Keratinocyte (primary cell): ENCODE measurements at regions not wholly inside any gene's neighbourhood (a gene's known extent, or its start where the extent isn't known, plus 50 kb on each side); places are given as distances from the start of the nearest gene placed in this dataset.

Experiments
- CTCF ChIP-seq, 3 experiments: IDR thresholded peaks in 1 of 3; conservative IDR thresholded peaks in 1 of 3; optimal IDR thresholded peaks in 1 of 3; 2 replicates in 2 of 3; 3 replicates in 1 of 3; pipeline versions ENCODE3 to v1.5.1; 2011; ENCODE audit warnings: low read length in 3 of 3, mild to moderate bottlenecking in 3 of 3, moderate library complexity in 2 of 3, control low read depth in 1 of 3, inconsistent platforms in 1 of 3; ENCODE audit not compliant: insufficient read depth in 2 of 3; ENCODE audit errors: extremely low read depth in 1 of 3
- EZH2 ChIP-seq: IDR thresholded peaks from one replicate; pipeline ENCODE4 v1.6.1; 2012; ENCODE audit warnings: inconsistent platforms, mild to moderate bottlenecking, low read length, moderate library complexity

GRCh38 chr1:244967159-244967558 is 102.8 kb upstream of the HNRNPU start:
- TF ChIP-seq EZH2, result no peak
- no peak for TF ChIP-seq CTCF (optimal IDR thresholded peaks at IDR 0.05 in 1 of 3, IDR thresholded peaks at IDR 0.05 in 1 of 3, conservative IDR thresholded peaks at IDR 0.05 in 1 of 3; ENCODE audit: extremely low read depth in 1 of 3, insufficient read depth in 2 of 3, low read length in 3 of 3)
